GM12878 (cell line): ENCODE measurements at regions not wholly inside any gene's neighbourhood (a gene's known extent, or its start where the extent isn't known, plus 50 kb on each side); places are given as distances from the start of the nearest gene placed in this dataset.

Experiments used
- ATAC-seq: fragments of 200-7000 bp; cut with Tn5 transposase; 3 replicates; pipeline ENCODE4 v1.9.1; 2020; ENCODE audit warnings: mild to moderate bottlenecking, moderate library complexity
- BruUV-seq: library from RNA; stranded (reverse); fragments of 400-500 nt; replicated peaks from 2 replicates; lab custom pipeline; 2021; lab: Mats Ljungman, UMichigan
- CTCF ChIA-PET: fragments of 300-600 bp; sonication (Branson Sonifier 250); formaldehyde crosslinking; extraction: SDS; loops from one replicate; lab custom pipeline; 2021; ENCODE audit warnings: inconsistent platforms; lab: Yijun Ruan, JAX
- POLR2A ChIA-PET: fragments of 350-600 bp; formaldehyde crosslinking; extraction: SDS; loops from one replicate; lab custom pipeline; 2021; ENCODE audit warnings: inconsistent platforms; lab: Charles Lee
- RAD21 ChIA-PET: fragments of 300-600 bp; sonication (Branson Sonifier 250); formaldehyde crosslinking; loops from one replicate; lab custom pipeline; 2023; ENCODE audit warnings: antibody characterized with exemption; ENCODE audit not compliant: unreplicated experiment; lab: Charles Lee
- SMC1A ChIA-PET: fragments of 300-600 bp; sonication (Branson Sonifier 250); formaldehyde crosslinking; loops from one replicate; lab custom pipeline; 2023; ENCODE audit not compliant: unreplicated experiment, uncharacterized antibody; lab: Charles Lee
- DNase-seq: peaks from one replicate; pipeline ENCODE4 v3.0.0-alpha.2; 2011; ENCODE audit warnings: low read depth, low spot score
- FAIRE-seq: peaks from 3 replicates; lab custom pipeline; 2011; peaks lifted over from hg19 to GRCh38; lab: Jason Lieb, UNC
- H2AFZ ChIP-seq: 2 replicates; pipeline ENCODE4 v1.6.0; 2011; ENCODE audit warnings: low read depth, low read length, control low read depth; ENCODE audit not compliant: control insufficient read depth
- H3K27ac ChIP-seq: 2 replicates; pipeline ENCODE4 v1.5.1; 2011; ENCODE audit warnings: control low read depth; ENCODE audit not compliant: control insufficient read depth, insufficient read depth
- H3K27me3 ChIP-seq, 2 experiments: replicated peaks in 1 of 2; 2 replicates each; pipeline versions ENCODE4 v1.6.0 to v1.6.1; 2011; ENCODE audit warnings: low read length in 1 of 2; ENCODE audit not compliant: control insufficient read depth in 2 of 2, insufficient read depth in 2 of 2
- H3K36me3 ChIP-seq, 2 experiments: 2 replicates each; pipeline ENCODE4 v1.5.1; 2011; ENCODE audit warnings: low read length in 1 of 2; ENCODE audit not compliant: control insufficient read depth in 2 of 2, insufficient read depth in 2 of 2
- H3K4me1 ChIP-seq: 2 replicates; pipeline ENCODE4 v1.6.1; 2011; ENCODE audit warnings: mild to moderate bottlenecking, low read length, moderate library complexity, mixed read lengths; ENCODE audit not compliant: control insufficient read depth, insufficient read depth
- H3K4me2 ChIP-seq: 2 replicates; pipeline ENCODE4 v1.6.0; 2011; ENCODE audit warnings: control low read depth; ENCODE audit not compliant: control insufficient read depth, insufficient read depth
- H3K4me3 ChIP-seq: fragments of 200-600 bp; sonication (generic); 2 replicates; pipeline ENCODE4 v1.5.1; 2016
- H3K79me2 ChIP-seq: 2 replicates; pipeline ENCODE4 v1.6.0; 2011; ENCODE audit warnings: low read length; ENCODE audit not compliant: control insufficient read depth, insufficient read depth
- H3K9ac ChIP-seq: 2 replicates; pipeline ENCODE4 v1.8.0; 2011; ENCODE audit warnings: low read length, control low read depth, mixed read lengths; ENCODE audit not compliant: control insufficient read depth, insufficient read depth
- H3K9me3 ChIP-seq: replicated peaks from 3 replicates; pipeline ENCODE4 v1.5.1; 2011; ENCODE audit warnings: mild to moderate bottlenecking, low read length; ENCODE audit not compliant: control insufficient read depth, insufficient read depth
- H4K20me1 ChIP-seq: 2 replicates; pipeline ENCODE4 v1.6.0; 2011; ENCODE audit not compliant: control insufficient read depth, insufficient read depth
- ATF2 ChIP-seq: IDR thresholded peaks from 2 replicates; pipeline ENCODE4 v1.6.1; 2012; ENCODE audit warnings: low read length, inconsistent platforms
- BCL3 ChIP-seq: IDR thresholded peaks from 2 replicates; pipeline ENCODE4 v1.6.1; 2011; ENCODE audit warnings: borderline replicate concordance, low read depth, mild to moderate bottlenecking, moderate library complexity, low read length; ENCODE audit not compliant: insufficient read depth, poor library complexity, severe bottlenecking
- BHLHE40 ChIP-seq, 2 experiments: fragments of 450-650 bp in 1 of 2; IDR thresholded peaks; 2 replicates each; pipeline ENCODE4 v1.6.1; 2011 to 2017; ENCODE audit warnings: low read depth in 2 of 2, borderline replicate concordance in 1 of 2, improper control_type of control experiment in 1 of 2, low read length in 1 of 2, mild to moderate bottlenecking in 1 of 2
- CBX3 ChIP-seq: fragments of 200-600 bp; sonication (generic); IDR thresholded peaks from 2 replicates; pipeline ENCODE4 v1.6.1; 2016; ENCODE audit warnings: low read depth, borderline replicate concordance
- ELK1 ChIP-seq: IDR thresholded peaks from 2 replicates; pipeline ENCODE4 v1.6.1; 2012; ENCODE audit warnings: low read depth, low read length, improper control_type of control experiment
- GATAD2B ChIP-seq: fragments of 450-650 bp; conservative IDR thresholded peaks from 2 replicates; pipeline ENCODE4 v1.6.1; 2017; ENCODE audit warnings: low read depth, mild to moderate bottlenecking, moderate library complexity
- IKZF2 ChIP-seq, 2 experiments: fragments of 450-650 bp; IDR thresholded peaks; 2 replicates each; pipeline ENCODE4 v1.6.1; 2017; ENCODE audit warnings: mild to moderate bottlenecking in 2 of 2, moderate library complexity in 2 of 2
- KDM1A ChIP-seq: fragments of 200-600 bp; sonication (generic); IDR thresholded peaks from 2 replicates; pipeline ENCODE4 v1.6.1; 2016; ENCODE audit warnings: borderline replicate concordance
- MAX ChIP-seq: IDR thresholded peaks from 2 replicates; pipeline ENCODE4 v1.6.1; 2012; ENCODE audit warnings: low read depth, low read length, improper control_type of control experiment
- NR2C1 ChIP-seq: fragments of 450-650 bp; IDR thresholded peaks from 2 replicates; pipeline ENCODE4 v1.6.1; 2017; ENCODE audit warnings: antibody characterized with exemption, mild to moderate bottlenecking, moderate library complexity
- POLR2AphosphoS2 ChIP-seq: IDR thresholded peaks from 2 replicates; pipeline ENCODE4 v1.6.1; 2011; ENCODE audit warnings: low read depth, mild to moderate bottlenecking, low read length, improper control_type of control experiment, moderate library complexity
- SIN3A ChIP-seq: IDR thresholded peaks from 2 replicates; pipeline ENCODE4 v1.6.1; 2012; ENCODE audit warnings: low read depth, low read length, improper control_type of control experiment
- SMAD5 ChIP-seq: IDR thresholded peaks from 2 replicates; pipeline ENCODE4 v1.6.1; 2016; ENCODE audit warnings: antibody characterized with exemption, low read depth
- SMARCA5 ChIP-seq: fragments of 450-650 bp; IDR thresholded peaks from 2 replicates; pipeline ENCODE4 v1.6.1; 2017; ENCODE audit warnings: mild to moderate bottlenecking
- YBX1 ChIP-seq: fragments of 450-650 bp; IDR thresholded peaks from 2 replicates; pipeline ENCODE4 v1.6.1; 2016; ENCODE audit warnings: antibody characterized with exemption
- WGBS: methylation state at CpG from one replicate; pipeline ENCODE4 v1.1.6; 2016; ENCODE audit warnings: low lambda C conversion rate; ENCODE audit not compliant: insufficient replicate concordance, insufficient coverage; ENCODE audit errors: missing lambda C conversion rate; 5-methylcytosine and 5-hydroxymethylcytosine counted together
- in situ Hi-C: fragments of 300-500 bp; cut with MboI; formaldehyde crosslinking; loops from 9 replicates; pipeline ENCODE4 v1.14.3; 2018; ENCODE audit warnings: mixed read lengths
- intact Hi-C: fragments of 100-400 bp; cut with micrococcal nuclease; formaldehyde crosslinking; loops from one replicate; pipeline ENCODE4 v1.14.2; 2022; ENCODE audit not compliant: unreplicated experiment

- Histone ChIP-seq H4K20me1 (no peaks in the 10 kb centered on the region), H3K27ac (no peak overlapping the region), H3K79me2 (no peaks in the 10 kb centered on the region), H3K9me3 (no peaks in the 10 kb centered on the region), H3K9ac (no peak overlapping the region), H3K4me1 (no peaks in the 10 kb centered on the region), H3K36me3 (no peaks in the 10 kb centered on the region), H3K27me3 (no peaks in the 10 kb centered on the region), H2AFZ (no peak overlapping the region), H3K4me3 (no peak overlapping the region), H3K4me2 (no peak overlapping the region)
- WGBS, result 0% methylated on average over 4 of the region's 4 CpGs
- in situ Hi-C loops (no loop called here), intact Hi-C loops (no loop called here)
- DNase-seq (no peak), ATAC-seq (no peak), FAIRE-seq (no peak)
- CTCF ChIA-PET, result interaction anchor here (1.1 kb wide), 1 partner anchor 11 kb away, joined by 3 read pairs; no protein-coding TSS in a partner anchor
- no TSS peak for BruUV-seq
- TF ChIP-seq IKZF2 (IDR thresholded peaks at IDR 0.05), result no peak
- TF ChIP-seq GATAD2B, result no peak
- no peak for TF ChIP-seq SIN3A
- no peak for TF ChIP-seq BCL3
- no peak for TF ChIP-seq BHLHE40 (IDR thresholded peaks at IDR 0.05; ENCODE audit: borderline replicate concordance in 1 of 2, low read depth in 2 of 2, low read length in 1 of 2)
- TF ChIP-seq CBX3, result no peak
- no peak for TF ChIP-seq SMAD5
- TF ChIP-seq NR2C1, result no peak
- TF ChIP-seq YBX1, result no peak
- TF ChIP-seq ATF2, result no peak
- TF ChIP-seq ELK1, result no peak
- no peak for TF ChIP-seq KDM1A
- no peak for TF ChIP-seq SMARCA5
- no peak for TF ChIP-seq POLR2AphosphoS2
- no peak for TF ChIP-seq MAX
- SMC1A ChIA-PET, result interaction anchor here (1.0 kb wide), 2 partner anchors 12 to 15 kb away, joined by 3 to 4 read pairs; no protein-coding TSS in a partner anchor
- POLR2A ChIA-PET, result no interaction called here
- RAD21 ChIA-PET, result no interaction called here
Observed at GRCh38 chr5:57721226-57721625, 238.6 kb upstream of the ACTBL2 start.
